Stimulated activated CD8-positive, alpha-beta memory T cell treated with anti-CD3 and anti-CD28 coated beads, Interleukin-12 subunit alpha, Interleukin-12 subunit beta, amount 100 ng/mL, for 1 hour (primary cell): ENCODE measurements at regions not wholly inside any gene's neighbourhood (a gene's known extent, or its start where the extent isn't known, plus 50 kb on each side); places are given as distances from the start of the nearest gene placed in this dataset.

ENCODE experiments used
- DNase-seq: peaks from one replicate; pipeline ENCODE4 v3.0.0-alpha.2; 2020; ENCODE audit warnings: low read depth

GRCh38 chr4:81549984-81550383 is 78.3 kb upstream of the RASGEF1B start:
- no peak for DNase-seq

DNA sequence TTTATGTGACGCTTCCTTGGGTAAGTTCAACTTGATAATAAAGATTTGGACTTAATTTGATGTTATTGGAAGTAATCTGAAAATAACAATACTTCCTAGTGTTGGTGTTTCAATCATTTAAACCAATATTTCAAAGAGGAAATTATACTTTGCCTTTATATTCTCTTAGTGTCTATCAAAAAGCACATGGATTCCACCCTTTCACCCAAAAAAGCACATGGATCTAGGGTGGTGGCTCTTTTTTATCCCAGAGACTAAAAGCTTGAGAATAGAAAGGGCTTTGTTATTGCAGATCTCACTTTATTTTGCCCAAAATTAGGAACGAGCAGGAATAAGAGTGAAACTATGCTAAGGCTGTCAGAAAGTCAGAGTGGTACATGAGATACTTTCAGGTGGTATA is 75.1 kb upstream of the RASGEF1B start:
- DNase-seq = no peak

- no peak for DNase-seq
These were observed 69.6 kb upstream of the RASGEF1B start for GRCh38 chr4:81541161-81541945.

- no peak for DNase-seq
These were observed 67.2 kb upstream of the RASGEF1B start for GRCh38 chr4:81538716-81539427.

DNA sequence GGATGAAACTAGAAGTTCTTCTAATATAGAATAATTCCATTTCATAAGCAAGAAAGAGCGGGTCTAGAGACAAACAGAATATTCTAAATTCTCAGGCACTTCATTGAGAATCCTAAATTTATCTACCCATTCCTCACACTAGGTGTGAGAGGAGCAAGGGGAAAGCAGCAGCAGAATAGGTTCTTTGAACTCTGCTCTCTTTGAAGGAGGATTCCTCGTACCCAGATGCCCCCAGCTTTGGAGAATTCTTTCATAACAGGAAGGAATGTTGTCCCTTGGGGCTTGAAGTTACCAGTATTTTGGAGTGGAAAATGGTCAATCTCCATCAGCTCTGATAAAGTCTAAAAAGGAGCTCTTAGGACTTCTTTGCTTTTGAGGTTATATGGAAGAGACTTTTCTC is 59.7 kb upstream of the RASGEF1B start:
- DNase-seq = no peak

DNA sequence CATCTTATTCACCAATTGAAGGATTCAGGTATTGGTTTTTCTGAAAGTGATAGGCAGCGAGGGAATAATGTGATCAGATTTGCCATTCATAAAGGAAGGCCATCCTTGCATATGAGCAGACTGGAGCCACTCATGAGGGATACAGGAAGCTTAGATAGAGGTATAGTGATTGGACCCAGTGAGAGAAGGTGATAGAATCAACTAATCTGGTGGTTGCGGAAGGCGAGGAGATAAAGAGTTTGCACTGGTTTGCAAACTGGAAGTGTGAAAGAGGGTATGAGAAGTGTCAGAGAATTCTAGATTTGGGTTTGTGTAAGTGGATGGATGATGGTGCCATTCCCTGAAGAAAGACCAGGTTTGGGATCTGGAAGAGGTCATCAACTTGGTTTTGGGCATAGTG is 57.3 kb upstream of the RASGEF1B start:
- no peak for DNase-seq

DNA sequence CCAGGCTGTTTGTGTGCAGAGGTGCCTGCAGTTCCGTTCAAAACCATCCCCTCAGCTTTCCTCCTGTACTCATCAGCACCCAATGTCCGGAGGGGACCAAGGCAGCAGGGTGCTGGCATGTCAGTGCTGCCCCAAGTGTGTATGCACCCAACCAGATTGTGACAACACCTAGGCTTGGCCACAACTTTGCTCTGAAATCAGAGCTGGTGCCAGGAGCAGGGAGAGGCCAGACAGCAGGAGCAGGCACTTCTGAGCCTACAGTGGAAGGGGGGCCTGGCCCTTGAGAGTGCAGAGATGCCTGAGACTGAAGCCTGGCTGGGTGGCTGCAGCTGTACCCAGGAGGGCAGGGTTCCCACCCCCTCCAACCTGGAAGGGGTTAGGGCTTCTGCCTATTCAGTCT is 56.5 kb upstream of the RASGEF1B start:
- no peak for DNase-seq

- DNase-seq = no peak
These were observed 56.0 kb upstream of the RASGEF1B start for GRCh38 chr4:81527709-81528108.

DNA sequence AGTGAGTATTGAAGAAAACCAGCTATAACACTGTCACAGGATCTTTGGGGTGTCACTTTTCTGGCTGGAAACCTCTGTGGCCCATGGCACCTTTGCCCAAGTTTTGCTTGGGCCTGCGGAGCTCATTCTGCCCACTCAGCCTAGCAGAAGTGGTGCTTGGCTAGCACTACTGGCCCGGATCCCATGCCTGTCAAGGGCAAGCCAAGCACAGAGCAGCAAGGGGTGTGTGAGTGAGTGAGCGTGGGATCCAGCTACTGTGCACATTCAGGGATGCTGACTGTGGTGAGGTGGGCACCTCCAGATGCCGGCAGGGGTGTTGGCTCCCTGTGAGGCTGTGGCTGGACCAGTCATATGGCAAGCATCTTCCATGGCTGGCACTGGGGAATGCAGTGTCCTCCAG is 55.4 kb upstream of the RASGEF1B start:
- DNase-seq = no peak

DNA sequence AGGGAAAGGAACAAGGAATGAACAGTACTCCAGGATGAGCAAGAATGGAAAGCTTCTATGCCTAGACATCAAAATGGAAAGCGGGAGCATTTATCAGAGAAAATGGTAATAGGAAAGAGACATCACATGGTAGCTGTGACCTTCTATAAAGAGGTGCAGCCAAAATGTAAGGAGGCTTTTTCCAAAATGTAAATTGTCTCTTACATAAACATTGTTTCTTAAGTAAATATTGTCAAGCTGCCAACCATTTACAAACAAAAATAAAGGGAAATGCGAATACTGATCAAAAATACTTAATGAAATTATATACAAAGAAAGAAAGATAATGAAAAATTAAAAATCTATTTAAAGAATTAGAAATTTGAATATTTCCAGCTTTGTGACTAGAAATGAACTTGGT is 55.0 kb upstream of the RASGEF1B start:
- no peak for DNase-seq

GRCh38 chr4:81523672-81524327 is 52.1 kb upstream of the RASGEF1B start:
- no peak for DNase-seq

DNA sequence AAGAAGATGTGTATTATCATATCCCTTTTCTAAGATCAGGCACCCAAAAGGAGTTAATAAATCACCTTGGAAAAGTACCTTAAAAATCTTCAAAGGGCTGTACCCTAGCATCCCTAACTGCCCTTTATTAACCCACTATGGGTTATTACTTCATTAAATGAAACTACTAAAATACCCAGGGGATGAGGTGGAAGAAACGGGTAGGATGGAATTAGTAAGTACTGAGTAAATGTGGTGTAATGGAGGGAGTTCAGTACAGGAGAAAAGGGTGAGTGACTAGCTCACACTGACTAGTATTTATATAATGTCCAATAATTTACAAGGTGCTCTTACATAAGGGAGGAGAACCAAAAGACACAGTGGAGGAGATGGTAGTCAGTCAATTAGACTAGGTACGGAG is 51.0 kb upstream of the RASGEF1B start:
- DNase-seq = no peak

DNA sequence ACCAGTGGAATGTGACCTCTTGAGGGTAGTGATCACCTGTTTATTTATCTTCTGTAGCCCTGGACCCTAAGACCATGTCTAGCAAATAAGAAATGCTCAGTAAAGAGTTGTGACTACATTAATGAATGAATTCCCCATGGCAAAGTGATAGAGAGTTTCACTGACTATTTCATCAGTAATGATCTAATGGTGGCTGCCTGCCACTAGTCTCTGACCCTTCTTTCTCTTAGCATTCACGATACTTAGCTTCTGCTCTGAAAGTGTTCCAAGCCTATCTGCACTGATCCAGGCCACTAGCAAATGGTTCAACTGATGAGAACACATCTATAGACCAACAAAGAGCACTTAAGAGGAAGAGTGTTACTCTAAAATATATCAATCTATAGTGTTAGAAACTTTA is 50.0 kb upstream of the RASGEF1B start:
- no peak for DNase-seq
